ENCODE measurements at regions not wholly inside any gene's neighbourhood (a gene's known extent, or its start where the extent isn't known, plus 50 kb on each side); places are given as distances from the start of the nearest gene placed in this dataset.

DNA sequence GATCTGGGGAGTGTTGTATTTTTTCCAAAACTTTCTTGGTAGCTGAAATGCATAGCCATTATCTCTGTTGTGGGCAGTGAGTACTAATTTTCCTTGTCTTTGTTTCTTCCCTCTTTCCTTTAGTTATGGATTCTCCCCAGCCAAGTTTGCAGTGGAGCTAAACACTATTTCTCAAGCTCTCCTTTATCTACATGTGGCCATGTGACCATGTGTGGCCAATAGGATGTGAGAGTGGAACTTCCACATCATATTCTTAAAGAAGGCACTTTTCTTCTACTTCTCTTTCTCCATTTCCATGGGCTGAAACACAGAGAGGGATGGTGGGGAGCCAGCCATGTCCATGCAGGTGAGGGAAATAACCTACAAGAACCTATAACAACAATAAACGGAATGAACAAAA, 230.8 kb downstream of the CTH start:
- in situ Hi-C loops (cut with HindIII; ENCODE audit: low pct_ligation_motif_present, low pct_unique_long_range_greater_than_20kb, low sequenced_read_pairs), result no loop called here
- no peak for DNase-seq

DNA sequence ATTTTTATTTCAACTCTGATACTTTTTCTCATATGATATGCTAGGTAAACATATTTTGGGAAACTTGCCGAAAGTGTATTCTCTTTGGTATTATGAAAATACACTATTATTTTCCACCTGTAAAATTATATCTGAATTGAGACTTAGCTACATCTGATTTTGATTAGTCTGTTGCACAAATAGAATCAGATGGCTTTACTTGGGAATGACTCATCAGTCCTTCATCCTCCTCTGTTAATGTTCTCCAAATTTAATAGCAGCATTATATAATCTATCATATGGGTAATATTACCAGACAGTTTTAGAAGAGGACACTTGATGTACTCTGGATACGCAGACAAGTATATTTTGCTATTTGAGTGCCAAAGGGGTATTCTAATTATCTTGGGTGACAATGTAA, 245.3 kb downstream of the CTH start:
- DNase-seq, result no peak
- in situ Hi-C loops (cut with HindIII; ENCODE audit: low pct_ligation_motif_present, low pct_unique_long_range_greater_than_20kb, low sequenced_read_pairs), result no loop called here

DNA sequence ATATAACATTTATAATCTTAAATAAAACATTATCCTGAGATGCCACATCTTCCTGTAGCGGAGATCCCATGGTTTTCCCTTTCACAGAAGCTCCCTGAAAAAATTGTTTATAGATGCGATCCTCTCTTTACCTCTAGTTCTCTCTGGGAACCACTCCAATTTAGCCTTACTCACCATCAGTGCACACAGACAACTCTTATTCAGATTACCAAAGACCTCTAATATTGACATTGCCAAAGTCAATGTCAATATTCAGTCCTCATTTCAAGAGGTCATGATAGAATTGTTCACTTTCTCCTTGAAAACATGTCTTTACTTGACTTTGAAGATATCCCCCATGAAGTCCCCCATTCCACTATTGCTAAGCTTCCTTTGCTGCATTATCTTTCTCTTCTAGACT, 248.8 kb downstream of the CTH start:
- in situ Hi-C loops (cut with HindIII; ENCODE audit: low pct_ligation_motif_present, low pct_unique_long_range_greater_than_20kb, low sequenced_read_pairs), result no loop called here
- DNase-seq, result no peak

DNA sequence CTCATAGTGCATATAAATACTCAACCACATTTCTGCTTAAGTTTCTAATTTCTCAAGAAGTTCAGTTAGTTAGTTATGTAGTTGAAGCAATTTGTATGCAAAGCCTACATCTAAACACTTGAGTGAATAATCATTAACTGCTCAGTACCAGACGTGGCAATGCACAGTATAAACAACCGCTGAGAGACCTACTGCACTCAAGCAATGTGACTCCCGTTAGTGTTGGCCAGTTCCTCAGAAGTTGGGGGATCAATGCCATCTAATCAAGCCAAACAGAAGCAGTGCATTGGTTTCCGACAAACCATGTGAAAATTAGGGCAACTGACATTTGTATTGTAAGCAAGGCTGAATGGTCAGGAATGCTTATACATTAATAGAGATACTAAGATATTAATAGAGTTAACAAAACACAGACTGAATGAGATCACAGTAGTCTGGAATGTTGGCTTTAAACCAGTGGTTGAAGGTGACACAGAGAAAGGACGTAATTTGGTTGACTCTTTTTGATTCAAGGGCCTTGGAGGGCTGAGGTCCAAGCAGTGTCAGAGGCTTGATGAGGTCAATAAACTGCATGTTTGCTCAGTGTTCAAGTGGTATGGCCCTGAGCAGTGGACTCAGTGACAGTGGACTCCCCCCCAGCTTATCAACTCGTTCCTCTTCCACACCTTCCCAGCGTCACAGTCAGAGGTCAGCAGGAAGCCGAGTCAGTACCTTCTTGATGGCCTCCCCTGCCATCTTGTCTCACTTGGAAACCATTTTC, 255.5 kb downstream of the CTH start:
- DNase-seq, result no peak
- in situ Hi-C loops (cut with HindIII; ENCODE audit: low pct_ligation_motif_present, low pct_unique_long_range_greater_than_20kb, low sequenced_read_pairs), result no loop called here

DNA sequence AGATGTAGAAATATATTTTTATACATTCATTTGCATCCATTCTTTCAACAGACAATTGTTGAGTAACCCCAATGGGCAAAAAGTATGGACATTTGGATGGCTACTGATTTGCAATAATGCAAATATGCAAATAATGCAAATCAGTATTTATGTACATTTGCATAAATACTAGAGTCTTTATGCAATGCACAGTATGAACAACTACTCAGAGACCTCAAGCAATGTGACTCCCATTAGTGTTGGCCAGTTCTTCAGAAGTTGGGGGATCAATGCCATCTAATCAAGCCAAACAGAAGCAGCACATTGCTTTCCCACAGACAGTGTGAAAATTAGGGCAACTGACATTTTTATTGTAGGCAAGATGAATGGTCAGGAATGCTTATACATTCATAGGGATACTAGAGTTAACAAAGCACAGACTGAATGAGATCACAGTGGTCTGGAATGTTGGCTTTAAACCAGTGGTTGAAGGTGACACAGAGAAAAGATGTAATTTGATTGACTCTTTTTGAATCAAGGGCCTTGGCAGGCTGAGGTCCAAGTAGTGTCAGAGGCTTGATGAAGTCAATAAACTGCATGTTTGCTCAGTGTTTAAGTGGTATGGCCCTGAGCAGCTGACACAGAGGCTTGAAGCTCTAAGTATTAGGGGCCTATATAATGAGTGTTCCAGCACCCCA, 256.6 kb downstream of the CTH start:
- no peak for DNase-seq
- in situ Hi-C loops (cut with HindIII; ENCODE audit: low pct_ligation_motif_present, low pct_unique_long_range_greater_than_20kb, low sequenced_read_pairs), result no loop called here

DNA sequence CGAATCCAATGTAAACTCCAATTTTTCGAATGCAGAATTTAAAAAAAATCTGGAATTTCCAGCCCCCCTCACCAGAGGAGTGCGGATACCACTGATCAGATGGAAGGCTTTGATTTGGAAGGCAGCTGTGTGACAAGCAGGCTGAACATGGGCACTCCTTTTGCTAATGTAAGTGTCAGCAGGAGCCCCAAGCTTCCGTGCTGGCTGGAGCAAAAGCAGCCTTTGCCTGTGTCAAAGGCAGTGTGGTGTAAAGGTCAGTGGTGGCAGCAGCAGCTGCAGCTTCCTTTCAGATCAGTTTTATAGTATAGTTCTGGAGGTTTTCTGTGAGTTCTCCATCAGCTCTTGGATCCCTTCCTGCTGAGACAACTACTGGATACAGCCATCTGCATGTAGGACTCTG, 259.9 kb downstream of the CTH start:
- in situ Hi-C loops (cut with HindIII; ENCODE audit: low pct_ligation_motif_present, low pct_unique_long_range_greater_than_20kb, low sequenced_read_pairs), result no loop called here
- DNase-seq, result no peak

DNA sequence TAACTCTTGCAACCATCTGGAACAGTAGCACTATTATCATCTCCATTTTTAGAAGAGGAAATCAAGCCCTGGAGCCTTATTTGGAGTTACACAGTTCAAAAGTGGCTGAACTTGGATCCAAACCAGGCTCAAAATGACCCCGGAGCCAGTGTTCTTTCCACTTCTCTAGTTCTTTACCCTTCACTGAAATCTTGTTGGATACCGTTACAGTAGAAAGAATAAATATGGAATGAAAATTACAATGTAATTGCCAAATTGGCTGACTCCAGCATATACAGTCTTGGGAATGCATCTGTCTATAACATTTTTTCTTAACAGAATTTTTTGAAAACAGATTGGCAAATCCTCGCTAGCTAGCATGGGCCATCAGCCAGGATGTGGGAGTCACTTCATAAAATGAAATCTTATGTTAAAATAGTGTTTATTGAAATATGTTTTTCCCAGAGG, 261.4 kb downstream of the CTH start:
- in situ Hi-C loops (cut with HindIII; ENCODE audit: low pct_ligation_motif_present, low pct_unique_long_range_greater_than_20kb, low sequenced_read_pairs), result no loop called here
- no peak for DNase-seq

DNA sequence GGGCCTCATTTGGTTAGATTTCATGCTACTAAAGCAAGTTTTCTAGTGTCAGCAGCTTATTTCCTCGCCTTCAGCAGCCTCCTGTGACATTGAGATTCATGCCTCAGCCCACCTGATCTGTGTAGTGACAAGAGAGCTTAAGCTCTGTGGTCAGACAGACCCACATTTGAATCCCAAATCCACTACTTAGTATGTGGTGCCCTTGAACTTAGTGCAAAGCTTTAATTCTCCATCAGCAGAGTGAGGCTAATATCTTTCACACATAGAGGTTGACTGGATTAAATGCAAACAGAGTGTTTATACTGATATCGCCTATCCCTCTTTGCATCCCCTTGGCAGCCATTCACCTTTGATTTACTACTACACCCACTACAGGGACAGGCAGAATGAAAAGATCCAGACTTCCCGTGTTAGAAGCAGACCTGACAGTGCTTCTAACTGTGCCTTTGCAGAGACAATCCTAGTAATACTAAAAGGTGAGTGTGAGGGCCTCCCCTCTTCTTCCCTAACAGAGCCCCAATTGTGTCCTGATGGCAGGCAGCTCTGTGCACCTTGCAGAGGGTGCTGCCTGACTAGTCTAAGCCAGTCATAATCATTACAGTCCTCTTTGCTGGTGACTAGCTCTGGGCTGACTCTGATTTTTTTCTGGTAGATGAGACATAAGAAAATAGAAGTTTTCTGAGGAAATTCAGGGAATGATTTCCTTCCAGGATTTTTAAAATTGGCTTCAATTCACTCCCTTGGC, 264.0 kb downstream of the CTH start:
- in situ Hi-C loops (cut with HindIII; ENCODE audit: low pct_ligation_motif_present, low pct_unique_long_range_greater_than_20kb, low sequenced_read_pairs), result no loop called here
- no peak for DNase-seq

DNA sequence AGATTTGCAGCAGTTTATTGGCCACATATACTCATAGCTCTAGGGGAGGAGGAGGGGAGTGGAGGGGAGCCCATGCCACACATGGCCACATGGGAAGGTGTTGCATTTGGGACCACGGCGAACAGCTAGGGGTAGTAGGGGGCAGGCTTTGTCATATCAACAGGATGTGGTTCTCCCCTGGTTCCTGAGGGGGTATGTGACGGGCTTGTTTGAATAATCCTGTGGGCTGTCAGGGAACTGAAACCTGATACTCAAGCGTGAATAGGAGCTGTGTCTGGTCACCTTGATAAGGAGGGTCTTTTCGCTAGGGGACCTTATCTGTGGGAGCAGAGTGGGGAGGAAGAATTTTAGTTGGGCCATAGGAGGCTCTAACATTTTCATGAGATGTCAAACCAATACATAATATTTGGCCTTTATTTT, 264.7 kb downstream of the CTH start:
- in situ Hi-C loops (cut with HindIII; ENCODE audit: low pct_ligation_motif_present, low pct_unique_long_range_greater_than_20kb, low sequenced_read_pairs), result no loop called here
- DNase-seq, result no peak

DNA sequence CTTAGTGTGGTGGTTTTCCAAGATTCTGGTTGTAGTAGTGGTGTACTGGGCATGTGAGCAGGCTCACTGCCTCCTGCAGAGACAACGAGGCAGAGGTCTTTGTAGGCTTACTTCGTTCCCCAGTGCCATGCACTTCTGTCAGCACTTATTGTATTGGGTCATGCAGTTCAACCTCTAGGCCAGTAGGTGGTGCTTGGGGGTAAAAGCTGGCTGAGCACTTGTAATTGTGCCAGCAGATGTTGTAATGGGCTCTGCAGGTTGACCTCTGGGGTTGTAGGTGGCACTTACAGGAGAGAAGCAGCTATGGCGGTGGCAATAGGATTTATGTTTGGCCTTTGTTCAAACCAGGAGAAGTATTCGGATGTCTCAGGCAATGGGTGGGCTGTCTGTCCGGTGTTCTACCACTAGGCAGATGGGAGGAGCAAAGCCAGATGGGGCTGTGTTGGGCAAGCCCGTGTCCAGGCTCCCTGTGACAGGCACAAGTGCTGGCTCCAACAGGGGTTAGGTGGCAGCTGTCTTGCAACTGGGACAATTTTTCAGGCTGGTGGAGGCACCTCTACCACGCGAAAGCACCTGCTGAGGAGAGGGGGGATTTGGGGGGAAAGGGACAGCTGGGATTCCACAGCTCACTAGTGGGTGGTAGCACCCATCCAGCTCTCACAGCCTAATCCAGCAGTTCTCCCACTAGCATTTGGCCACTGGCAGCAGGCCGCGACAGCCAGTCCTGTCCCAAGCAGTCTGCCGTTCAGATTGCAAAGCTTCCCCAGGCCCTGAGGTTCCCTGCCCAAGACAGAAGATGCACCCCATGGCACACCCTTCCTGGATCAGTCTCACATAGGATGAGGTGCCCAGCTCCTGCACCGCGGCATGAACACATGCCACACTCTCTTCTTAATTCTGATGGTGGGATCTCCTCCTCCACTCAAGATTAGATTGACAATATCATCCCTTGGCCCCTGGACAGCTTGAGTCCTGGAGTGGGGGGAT, 274.5 kb downstream of the CTH start:
- in situ Hi-C loops (cut with HindIII; ENCODE audit: low pct_ligation_motif_present, low pct_unique_long_range_greater_than_20kb, low sequenced_read_pairs), result no loop called here
- peak; percentile 63 for DNase-seq

DNA sequence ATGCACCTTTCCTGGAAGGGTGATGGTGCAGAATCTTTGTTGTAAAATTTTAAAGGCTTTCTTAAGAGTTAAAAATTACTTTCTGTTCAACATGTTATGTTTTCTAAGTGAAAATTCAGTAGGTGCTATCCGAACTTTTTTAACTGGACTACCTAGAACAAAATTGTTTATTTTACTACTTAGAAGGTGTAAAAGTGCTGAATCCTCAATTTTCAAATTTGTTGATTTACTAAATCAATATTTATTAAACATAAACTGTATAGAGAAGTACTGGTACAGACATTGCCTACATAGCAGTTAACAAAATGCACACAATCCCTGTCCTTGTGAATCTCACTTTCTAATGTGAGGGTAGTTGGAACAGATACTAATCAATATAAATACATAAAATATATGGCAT, 277.5 kb downstream of the CTH start:
- in situ Hi-C loops (cut with HindIII; ENCODE audit: low pct_ligation_motif_present, low pct_unique_long_range_greater_than_20kb, low sequenced_read_pairs), result no loop called here
- no peak for DNase-seq

DNA sequence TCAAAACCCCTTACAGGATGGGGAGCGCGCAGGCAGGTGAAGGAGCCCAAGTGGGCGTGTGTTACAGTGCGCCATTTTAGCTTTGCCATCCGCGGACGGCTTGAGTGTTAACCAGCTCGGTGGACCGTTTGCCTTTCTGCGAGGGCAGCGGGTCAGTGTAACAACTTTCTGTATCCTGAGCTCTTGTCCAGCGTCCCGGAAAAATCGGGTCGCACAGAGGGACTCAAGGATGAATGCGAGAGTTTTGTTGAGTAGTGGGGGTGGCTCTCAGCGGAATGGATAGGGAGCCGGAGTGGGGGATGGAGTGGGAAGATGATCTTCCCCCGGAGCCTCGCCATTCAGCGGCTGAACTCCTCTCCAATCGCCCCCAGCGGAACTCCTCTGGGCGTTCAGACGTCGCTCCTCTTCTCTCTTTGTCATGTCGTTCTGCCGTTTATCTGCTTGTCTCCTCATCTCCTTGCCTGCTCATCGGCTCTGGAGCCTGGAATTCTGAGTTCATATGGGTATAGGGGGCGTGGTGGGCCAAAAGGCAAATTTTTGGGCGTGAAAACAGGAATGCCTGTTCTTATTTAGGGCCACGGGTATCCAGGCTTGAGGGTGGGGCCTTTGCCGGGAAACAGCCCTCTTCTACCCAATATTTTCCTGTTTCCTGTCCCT, 295.4 kb downstream of the CTH start:
- in situ Hi-C loops (cut with HindIII; ENCODE audit: low pct_ligation_motif_present, low pct_unique_long_range_greater_than_20kb, low sequenced_read_pairs), result no loop called here
- no peak for DNase-seq

DNA sequence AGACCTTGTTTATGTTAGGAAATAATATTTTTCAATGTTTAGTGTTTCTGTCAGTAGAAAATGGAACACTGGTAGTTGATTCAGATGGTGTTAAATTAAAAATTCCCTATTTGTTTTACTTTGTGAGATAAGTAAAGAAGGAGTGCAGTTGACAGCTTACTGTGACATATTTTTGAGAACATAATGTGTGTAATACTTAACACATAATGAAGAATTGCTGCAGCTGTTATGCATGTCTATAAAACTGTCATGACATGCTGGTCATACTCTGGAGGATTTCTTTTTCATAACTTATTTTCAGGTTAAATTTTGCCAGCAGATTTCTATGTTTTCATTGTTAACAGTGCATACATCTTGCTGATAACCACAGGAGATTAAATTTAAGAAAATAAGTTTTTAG, 296.1 kb downstream of the CTH start:
- in situ Hi-C loops (cut with HindIII; ENCODE audit: low pct_ligation_motif_present, low pct_unique_long_range_greater_than_20kb, low sequenced_read_pairs), result no loop called here
- DNase-seq, result no peak

DNA sequence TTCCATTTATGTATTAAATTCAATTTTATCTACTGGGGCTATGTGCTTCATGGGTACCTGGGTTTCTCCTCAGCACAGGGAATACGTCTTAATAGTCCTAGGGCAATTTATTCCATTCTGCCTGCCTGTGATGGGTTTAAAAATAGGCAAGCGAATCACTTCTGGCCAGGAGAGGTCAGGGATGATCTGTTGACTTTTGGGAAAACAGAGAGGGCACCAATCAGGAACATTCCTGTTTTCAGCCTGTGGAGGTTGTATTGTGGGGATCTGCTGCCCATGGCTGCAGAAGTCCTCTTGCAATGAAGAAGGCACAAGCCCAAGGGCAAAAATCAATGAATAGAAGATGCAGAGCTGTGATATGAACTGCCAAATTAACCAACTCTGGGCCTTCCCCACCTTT, 303.1 kb downstream of the CTH start:
- no peak for DNase-seq
- in situ Hi-C loops (cut with HindIII; ENCODE audit: low pct_ligation_motif_present, low pct_unique_long_range_greater_than_20kb, low sequenced_read_pairs), result no loop called here

DNA sequence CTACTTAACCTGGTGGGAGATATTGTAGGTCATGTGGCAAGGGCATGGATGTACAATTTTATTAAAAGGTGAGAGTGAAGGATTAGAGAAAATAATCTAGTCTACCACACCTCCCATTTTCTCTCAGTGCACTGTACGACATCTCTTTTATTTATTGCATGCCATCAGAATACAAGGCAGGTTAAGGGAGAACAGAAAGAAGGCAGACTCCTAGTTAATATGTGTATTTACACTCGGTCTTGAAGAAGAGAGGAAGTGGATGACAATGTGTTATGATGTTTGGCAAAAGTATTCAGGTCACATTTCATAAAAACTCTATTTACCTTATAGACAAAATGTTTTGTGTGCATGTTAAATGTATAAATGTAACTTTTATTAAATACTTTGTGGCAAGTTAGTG, 306.1 kb downstream of the CTH start:
- no peak for DNase-seq
- in situ Hi-C loops (cut with HindIII; ENCODE audit: low pct_ligation_motif_present, low pct_unique_long_range_greater_than_20kb, low sequenced_read_pairs), result no loop called here

DNA sequence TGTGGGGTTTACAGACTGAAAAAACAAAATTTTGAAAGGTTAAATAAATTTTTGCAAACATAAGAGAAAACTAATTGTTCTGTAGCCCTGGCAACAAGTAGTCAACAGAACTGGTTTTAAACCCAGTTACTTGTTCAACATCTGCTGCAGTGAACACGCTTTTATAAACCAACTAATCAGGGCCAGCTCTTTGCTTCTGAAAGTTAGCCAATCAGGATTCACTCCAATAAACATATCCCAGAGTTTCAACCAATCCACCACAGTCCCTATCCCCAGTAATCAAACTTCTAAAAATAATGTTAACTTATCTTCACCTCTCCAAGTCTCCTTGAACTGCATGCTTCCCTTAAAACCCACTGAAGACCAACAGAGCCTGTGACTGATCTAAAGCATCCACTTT, 306.6 kb downstream of the CTH start:
- no peak for DNase-seq

DNA sequence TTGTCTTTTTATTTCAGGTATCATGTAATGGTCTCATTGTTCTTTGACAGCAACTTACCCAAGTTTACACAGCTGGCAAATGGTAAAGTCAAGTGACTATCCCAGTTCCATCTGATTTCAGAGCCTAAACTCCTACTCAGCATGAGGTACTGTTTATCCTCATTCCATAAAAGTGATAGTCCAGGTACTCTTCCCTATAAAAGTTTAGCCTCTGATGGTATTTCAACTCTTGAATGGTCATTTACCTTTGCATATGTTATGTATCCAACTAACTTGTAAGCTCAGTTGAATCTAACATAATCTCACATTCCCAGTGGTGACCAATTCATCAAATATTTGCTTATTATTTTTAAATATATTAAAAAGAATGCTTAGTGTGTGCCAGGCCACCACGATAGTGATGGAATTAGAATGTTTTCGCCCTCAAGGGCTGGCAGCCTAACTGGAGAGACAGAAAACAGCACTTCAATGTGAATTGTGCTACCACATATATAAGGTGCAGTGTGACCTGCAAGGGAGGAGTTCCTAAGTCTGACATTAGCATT, 307.1 kb downstream of the CTH start:
- no peak for DNase-seq
- in situ Hi-C loops (cut with HindIII; ENCODE audit: low pct_ligation_motif_present, low pct_unique_long_range_greater_than_20kb, low sequenced_read_pairs), result no loop called here

More for the DNA sequence above, 306.6 kb downstream of the CTH start:
- in situ Hi-C loops (cut with HindIII; ENCODE audit: low pct_ligation_motif_present, low pct_unique_long_range_greater_than_20kb, low sequenced_read_pairs), result no loop called here

DNA sequence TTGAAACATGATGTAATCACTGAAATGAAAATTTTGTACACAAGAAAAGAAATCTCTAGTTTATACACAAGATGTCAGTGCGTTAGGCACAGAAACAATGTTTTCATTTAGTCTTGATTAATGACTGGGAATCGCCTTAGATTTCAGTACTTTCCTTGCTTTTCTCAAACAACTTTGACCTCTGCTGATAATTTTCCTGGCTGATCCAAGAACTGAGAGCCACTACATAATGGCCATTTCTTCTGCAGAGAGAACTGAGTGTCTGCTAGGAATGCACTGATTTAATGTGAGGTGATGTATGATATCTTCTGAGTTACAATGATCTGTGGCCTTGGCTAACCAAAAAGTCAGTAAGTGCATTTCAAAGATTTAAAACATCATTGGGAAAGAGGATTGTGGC, 308.1 kb downstream of the CTH start:
- DNase-seq, result no peak
- in situ Hi-C loops (cut with HindIII; ENCODE audit: low pct_ligation_motif_present, low pct_unique_long_range_greater_than_20kb, low sequenced_read_pairs), result no loop called here

All from ACHN (cell line).